Activated naive CD4-positive, alpha-beta T cell treated with anti-CD3 and anti-CD28 coated beads, Interleukin-2, amount 50 U/mL, for 16 hours (primary cell): ENCODE measurements at regions not wholly inside any gene's neighbourhood (a gene's known extent, or its start where the extent isn't known, plus 50 kb on each side); places are given as distances from the start of the nearest gene placed in this dataset.

Source experiments
- DNase-seq: peaks from one replicate; pipeline ENCODE4 v3.0.0-alpha.2; 2020

GRCh38 chr7:67566101-67566500 lies 569.5 kb downstream of the TYW1 start:
- DNase-seq, result no peak

- DNase-seq, result no peak
These were observed 574.5 kb downstream of the TYW1 start for GRCh38 chr7:67571026-67571545.

- no peak for DNase-seq
These were observed 577.0 kb downstream of the TYW1 start for GRCh38 chr7:67573639-67574038.

- no peak for DNase-seq
These were observed 592.0 kb downstream of the TYW1 start for GRCh38 chr7:67588631-67589030.

GRCh38 chr7:67589183-67589582 lies 592.5 kb downstream of the TYW1 start:
- no peak for DNase-seq

- DNase-seq, result no peak
These were observed 594.0 kb downstream of the TYW1 start for GRCh38 chr7:67590649-67591048.

GRCh38 chr7:67593794-67594193 lies 597.2 kb downstream of the TYW1 start:
- no peak for DNase-seq

- DNase-seq, result no peak
These were observed 599.0 kb downstream of the TYW1 start for GRCh38 chr7:67595431-67596180.

- DNase-seq, result no peak
These were observed 600.5 kb downstream of the TYW1 start for GRCh38 chr7:67597161-67597560.

GRCh38 chr7:67598469-67598868 lies 601.8 kb downstream of the TYW1 start:
- DNase-seq, result no peak

- DNase-seq, result no peak
These were observed 602.9 kb downstream of the TYW1 start for GRCh38 chr7:67599331-67600062.

- no peak for DNase-seq
These were observed 605.7 kb downstream of the TYW1 start for GRCh38 chr7:67602246-67602887.

- no peak for DNase-seq
These were observed 608.1 kb downstream of the TYW1 start for GRCh38 chr7:67604461-67605386.

- DNase-seq, result no peak
These were observed 612.2 kb downstream of the TYW1 start for GRCh38 chr7:67608806-67609205.

- DNase-seq, result no peak
These were observed 614.3 kb downstream of the TYW1 start for GRCh38 chr7:67610897-67611296.

GRCh38 chr7:67614843-67615242 lies 618.2 kb downstream of the TYW1 start:
- no peak for DNase-seq

GRCh38 chr7:67616517-67616916 lies 619.9 kb downstream of the TYW1 start:
- DNase-seq, result no peak

- no peak for DNase-seq
These were observed 622.0 kb downstream of the TYW1 start for GRCh38 chr7:67618556-67619162.

- DNase-seq, result no peak
These were observed 622.5 kb downstream of the TYW1 start for GRCh38 chr7:67619175-67619574.

GRCh38 chr7:67620216-67620933 lies 623.7 kb downstream of the TYW1 start:
- DNase-seq, result no peak

- DNase-seq, result no peak
These were observed 625.1 kb downstream of the TYW1 start for GRCh38 chr7:67621704-67622103.
